ENCODE measurements at regions not wholly inside any gene's neighbourhood (a gene's known extent, or its start where the extent isn't known, plus 50 kb on each side); places are given as distances from the start of the nearest gene placed in this dataset.

DNA sequence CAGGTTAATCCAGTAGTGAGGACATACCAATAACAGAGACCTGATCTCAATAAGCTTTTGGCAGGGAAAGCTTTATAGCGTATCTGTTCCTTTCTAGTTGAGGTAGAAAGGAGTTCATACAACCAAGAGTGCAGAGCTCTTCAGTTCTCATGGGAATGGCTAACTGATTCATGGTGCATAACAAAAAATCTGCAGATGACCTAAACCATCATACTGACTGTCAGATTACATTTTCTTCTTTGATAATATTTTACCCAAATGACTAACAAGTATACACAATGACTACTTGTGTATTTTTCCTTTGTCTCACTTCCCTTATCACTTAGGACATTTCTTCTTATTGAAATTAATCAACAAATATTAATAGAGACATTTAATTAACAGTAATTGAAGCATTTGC lies 140.0 kb upstream of the SERTAD2 start:
- TF ChIP-seq, protein P1, sequence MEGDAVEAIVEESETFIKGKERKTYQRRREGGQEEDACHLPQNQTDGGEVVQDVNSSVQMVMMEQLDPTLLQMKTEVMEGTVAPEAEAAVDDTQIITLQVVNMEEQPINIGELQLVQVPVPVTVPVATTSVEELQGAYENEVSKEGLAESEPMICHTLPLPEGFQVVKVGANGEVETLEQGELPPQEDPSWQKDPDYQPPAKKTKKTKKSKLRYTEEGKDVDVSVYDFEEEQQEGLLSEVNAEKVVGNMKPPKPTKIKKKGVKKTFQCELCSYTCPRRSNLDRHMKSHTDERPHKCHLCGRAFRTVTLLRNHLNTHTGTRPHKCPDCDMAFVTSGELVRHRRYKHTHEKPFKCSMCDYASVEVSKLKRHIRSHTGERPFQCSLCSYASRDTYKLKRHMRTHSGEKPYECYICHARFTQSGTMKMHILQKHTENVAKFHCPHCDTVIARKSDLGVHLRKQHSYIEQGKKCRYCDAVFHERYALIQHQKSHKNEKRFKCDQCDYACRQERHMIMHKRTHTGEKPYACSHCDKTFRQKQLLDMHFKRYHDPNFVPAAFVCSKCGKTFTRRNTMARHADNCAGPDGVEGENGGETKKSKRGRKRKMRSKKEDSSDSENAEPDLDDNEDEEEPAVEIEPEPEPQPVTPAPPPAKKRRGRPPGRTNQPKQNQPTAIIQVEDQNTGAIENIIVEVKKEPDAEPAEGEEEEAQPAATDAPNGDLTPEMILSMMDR (IDR thresholded peaks at IDR 0.05), result no peak
- no peaks in the 10 kb centered on the region for H3K27me3 ChIP-seq (ENCODE audit: control insufficient read depth, insufficient read depth, low read length)
- no peaks in the 10 kb centered on the region for H3K79me2 ChIP-seq
- H2AFZ ChIP-seq, result no peak overlapping the region
- H3K9ac ChIP-seq, result no peak overlapping the region
- no peak overlapping the region for H3K4me2 ChIP-seq (ENCODE audit: low read length)
- no peak overlapping the region for H3K27ac ChIP-seq
- H3K4me1 ChIP-seq, result no peaks in the 10 kb centered on the region
- H3K9me3 ChIP-seq (ENCODE audit: control insufficient read depth, low read length), result no peaks in the 10 kb centered on the region
- H3K4me3 ChIP-seq (ENCODE audit: low read depth, low read length), result no peak overlapping the region
- H3K36me3 ChIP-seq (ENCODE audit: control insufficient read depth, insufficient read depth, low read length), result no peaks in the 10 kb centered on the region

DNA sequence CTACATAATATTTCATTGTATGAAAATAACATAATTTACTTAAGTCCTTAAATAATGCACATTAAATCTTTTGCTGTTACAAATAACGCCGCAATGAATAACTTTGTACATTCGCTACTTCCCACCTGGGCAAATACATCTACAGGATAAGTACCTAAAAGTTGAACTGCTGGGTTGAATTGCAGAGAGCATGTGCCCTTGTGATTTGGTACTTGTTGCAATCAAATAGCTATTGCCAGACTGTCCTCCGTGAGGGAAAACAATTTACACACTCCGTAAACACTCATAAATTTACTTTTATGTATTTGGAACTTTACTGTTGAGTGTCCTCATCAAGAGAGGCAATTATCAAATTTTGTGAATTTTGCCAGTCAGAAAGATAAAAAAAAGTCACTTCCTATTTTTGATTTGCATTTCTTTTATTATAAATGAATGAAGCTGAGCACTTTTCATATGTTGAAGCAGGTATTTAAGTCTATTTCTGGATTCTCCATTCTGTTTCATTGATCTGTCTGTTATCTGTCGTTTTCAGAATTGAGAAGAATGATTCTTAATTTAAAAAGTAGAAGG lies 140.8 kb upstream of the SERTAD2 start:
- H3K79me2 ChIP-seq, result no peaks in the 10 kb centered on the region
- no peak overlapping the region for H3K9ac ChIP-seq
- H3K27ac ChIP-seq, result no peak overlapping the region
- H3K4me2 ChIP-seq (ENCODE audit: low read length), result no peak overlapping the region
- H3K4me3 ChIP-seq (ENCODE audit: low read depth, low read length), result no peak overlapping the region
- no peaks in the 10 kb centered on the region for H3K4me1 ChIP-seq
- no peaks in the 10 kb centered on the region for H3K27me3 ChIP-seq (ENCODE audit: control insufficient read depth, insufficient read depth, low read length)
- TF ChIP-seq, protein P1 (IDR thresholded peaks at IDR 0.05), result no peak
- no peak overlapping the region for H2AFZ ChIP-seq
- H3K36me3 ChIP-seq (ENCODE audit: control insufficient read depth, insufficient read depth, low read length), result no peaks in the 10 kb centered on the region
- no peaks in the 10 kb centered on the region for H3K9me3 ChIP-seq (ENCODE audit: control insufficient read depth, low read length)

DNA sequence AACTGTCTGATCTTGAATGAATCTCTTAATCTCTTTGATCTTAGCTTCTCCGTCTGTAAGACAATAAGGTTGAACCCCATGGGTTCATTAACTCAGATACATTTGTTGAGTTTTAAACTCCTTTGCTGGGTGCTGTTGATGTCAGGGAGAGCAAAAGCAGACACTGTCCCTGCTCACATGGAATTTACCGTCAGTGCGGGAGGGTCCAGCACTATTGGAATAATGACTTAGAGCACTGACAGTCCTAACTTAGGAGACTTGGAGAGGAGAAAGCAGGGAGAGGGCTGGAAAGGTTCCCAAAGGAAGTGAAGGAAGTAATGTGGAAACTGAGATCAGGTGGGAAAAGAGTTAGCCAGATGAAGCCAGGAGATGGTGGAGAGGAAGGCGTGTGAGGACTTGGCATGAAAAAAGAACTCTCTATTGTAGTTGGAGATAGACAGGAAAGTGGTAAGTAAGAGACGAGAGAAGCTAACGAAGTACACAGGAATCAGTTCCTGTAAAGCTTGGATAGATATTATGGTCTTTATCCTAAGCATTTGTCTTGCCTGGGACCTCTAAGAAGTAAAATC lies 141.4 kb upstream of the SERTAD2 start:
- Histone ChIP-seq H3K27ac (no peak overlapping the region), H3K27me3 (ENCODE audit: control insufficient read depth, insufficient read depth, low read length) (no peaks in the 10 kb centered on the region), H3K79me2 (no peaks in the 10 kb centered on the region), H3K36me3 (ENCODE audit: control insufficient read depth, insufficient read depth, low read length) (no peaks in the 10 kb centered on the region), H3K4me3 (ENCODE audit: low read depth, low read length) (no peak overlapping the region), H3K4me2 (ENCODE audit: low read length) (no peak overlapping the region), H2AFZ (no peak overlapping the region), H3K9me3 (ENCODE audit: control insufficient read depth, low read length) (no peaks in the 10 kb centered on the region), H3K9ac (no peak overlapping the region), H3K4me1 (no peaks in the 10 kb centered on the region)
- TF ChIP-seq, protein P1 (IDR thresholded peaks at IDR 0.05), result no peak

DNA sequence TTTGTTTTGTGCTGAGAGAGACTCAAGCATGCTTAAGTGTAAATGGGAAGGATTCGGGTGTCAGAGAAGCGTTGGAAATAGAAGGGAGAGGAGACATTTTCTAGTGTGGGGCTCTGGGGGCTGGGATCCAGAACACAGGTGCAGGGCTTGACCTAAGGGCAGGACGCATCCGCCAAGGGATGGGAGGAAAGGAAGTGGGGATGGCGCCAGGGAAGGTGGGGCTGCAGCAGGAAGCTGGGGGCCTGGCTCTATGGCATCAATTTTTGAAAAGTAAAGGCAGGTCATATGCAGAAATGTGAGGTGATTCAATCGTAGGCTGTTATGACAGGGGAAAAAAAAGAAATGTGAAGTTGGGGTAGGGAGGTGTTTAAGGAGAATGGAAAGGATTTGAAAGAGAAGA lies 143.2 kb upstream of the SERTAD2 start:
- Histone ChIP-seq H3K36me3 (ENCODE audit: control insufficient read depth, insufficient read depth, low read length) (no peaks in the 10 kb centered on the region), H3K4me3 (ENCODE audit: low read depth, low read length) (no peak overlapping the region), H2AFZ (no peak overlapping the region), H3K9ac (no peak overlapping the region), H3K79me2 (no peaks in the 10 kb centered on the region), H3K27me3 (ENCODE audit: control insufficient read depth, insufficient read depth, low read length) (no peaks in the 10 kb centered on the region), H3K9me3 (ENCODE audit: control insufficient read depth, low read length) (no peaks in the 10 kb centered on the region), H3K4me2 (ENCODE audit: low read length) (no peak overlapping the region), H3K4me1 (no peaks in the 10 kb centered on the region), H3K27ac (no peak overlapping the region)
- TF ChIP-seq, protein P1 (IDR thresholded peaks at IDR 0.05), result no peak
